GM21447 (cell line): ENCODE measurements at regions not wholly inside any gene's neighbourhood (a gene's known extent, or its start where the extent isn't known, plus 50 kb on each side); places are given as distances from the start of the nearest gene placed in this dataset.
A peak's percentile ranks its signal among the peaks of the same experiment; 100 is the strongest.
"Not testable (repeated sequence)": the region's sequence is repeated elsewhere in the genome, so short reads cannot be mapped to it uniquely, and the experiment has no call there.

Source experiments
- ATAC-seq: cut with Tn5 transposase; IDR thresholded peaks from one replicate; pipeline ENCODE4 v1.9.1; 2021; ENCODE audit not compliant: unreplicated experiment

GRCh38 chr5:108532129-108532445, 150.2 kb upstream of the FBXL17 start:
- ATAC-seq: not testable (repeated sequence)

GRCh38 chr5:108531367-108532128, 149.7 kb upstream of the FBXL17 start:
- no peak for ATAC-seq

DNA sequence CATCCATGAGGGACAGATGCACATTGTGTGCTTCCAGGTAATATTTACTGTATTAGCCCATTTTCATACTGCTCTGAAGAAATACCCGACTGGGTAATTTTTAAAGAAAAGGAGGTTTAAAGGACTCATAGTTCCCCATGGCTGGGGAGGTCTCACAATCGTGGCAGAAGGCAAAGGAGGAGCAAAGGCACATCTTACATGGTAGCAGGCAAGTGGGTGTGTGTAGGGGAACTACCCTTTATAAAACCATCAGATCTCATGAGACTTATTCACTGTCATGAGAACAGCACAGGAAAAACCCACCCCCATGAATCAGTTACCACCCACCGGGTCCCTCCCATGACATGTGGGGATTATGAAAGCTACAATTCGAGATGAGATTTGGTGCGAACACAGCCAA, 148.8 kb upstream of the FBXL17 start:
- no peak for ATAC-seq

GRCh38 chr5:108529381-108529780, 147.5 kb upstream of the FBXL17 start:
- ATAC-seq: no peak

DNA sequence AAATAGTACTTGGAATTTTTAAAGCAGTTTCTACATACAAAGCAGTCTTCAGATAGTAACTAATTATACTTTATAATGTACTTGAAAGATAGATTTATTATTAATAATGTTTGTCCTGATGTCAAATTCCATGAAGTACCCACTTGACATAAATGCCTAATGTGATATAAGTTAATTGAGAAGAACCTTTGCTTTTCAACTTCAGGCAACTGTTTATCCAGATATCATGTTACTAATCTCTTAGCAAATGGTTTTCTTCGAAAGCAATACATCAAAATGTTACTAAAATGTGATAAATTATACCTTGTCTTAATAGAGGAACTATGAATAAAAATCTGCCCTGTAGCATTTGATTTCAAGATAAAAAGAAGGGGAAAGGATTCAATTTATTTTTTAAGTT, 146.8 kb upstream of the FBXL17 start:
- ATAC-seq: no peak

GRCh38 chr5:108524564-108524963, 142.7 kb upstream of the FBXL17 start:
- no peak for ATAC-seq

- no peak for ATAC-seq
Observed at GRCh38 chr5:108523360-108523759, 141.5 kb upstream of the FBXL17 start.

GRCh38 chr5:108521841-108522506, 140.1 kb upstream of the FBXL17 start:
- ATAC-seq: peak; percentile 43

DNA sequence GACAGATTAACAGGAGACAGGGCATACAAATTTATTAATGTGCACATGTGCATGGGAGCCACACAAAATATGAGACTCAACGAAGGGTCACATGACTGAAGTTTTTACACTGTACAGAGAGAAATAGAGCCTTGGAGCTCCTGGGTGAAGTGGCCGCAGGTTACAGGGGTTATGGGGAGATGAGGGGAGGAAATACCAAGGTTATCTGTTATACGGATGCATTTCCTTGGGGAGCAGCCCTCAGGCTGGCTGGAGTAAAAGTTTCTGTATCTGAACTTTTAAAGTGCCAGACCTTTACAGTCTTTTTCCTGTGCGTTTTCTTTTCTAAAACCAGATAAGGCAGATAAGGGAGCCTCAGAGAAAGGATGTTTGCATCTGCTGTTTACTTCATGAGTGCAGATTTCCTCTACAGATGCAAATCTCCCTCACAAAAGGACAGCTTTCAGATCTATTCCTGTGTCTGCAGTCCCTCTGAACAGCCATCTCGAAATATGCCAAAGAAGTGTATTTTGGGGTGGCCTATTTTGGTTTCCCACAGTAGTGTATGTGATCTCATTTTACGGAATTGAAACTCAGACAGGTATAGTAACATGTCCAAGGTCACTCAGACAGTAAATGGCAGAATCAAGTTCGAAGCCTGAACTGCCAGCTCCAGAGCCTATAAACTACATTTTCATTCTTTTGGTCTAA, 139.3 kb upstream of the FBXL17 start:
- ATAC-seq: peak; percentile 92

GRCh38 chr5:108516785-108517184, 134.9 kb upstream of the FBXL17 start:
- no peak for ATAC-seq

- no peak for ATAC-seq
Observed at GRCh38 chr5:108515517-108516105, 133.7 kb upstream of the FBXL17 start.

DNA sequence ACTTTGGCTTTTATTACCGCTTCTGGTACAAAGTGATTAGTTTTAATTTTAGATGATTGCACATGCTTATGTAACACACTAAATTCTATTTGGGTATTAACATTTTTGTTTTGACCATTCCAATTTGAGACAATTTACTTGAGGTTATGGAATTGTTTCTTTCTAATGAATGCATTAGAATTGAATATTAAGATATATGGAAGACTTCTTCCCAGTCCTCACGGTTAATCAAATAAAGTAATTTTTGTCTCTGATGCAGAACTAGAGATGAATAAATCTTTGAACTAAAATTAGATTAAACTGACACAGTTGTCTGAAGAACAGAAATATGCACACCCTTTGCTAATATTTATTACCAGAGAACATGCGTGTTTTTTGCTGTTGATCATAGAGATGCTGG, 127.1 kb upstream of the FBXL17 start:
- no peak for ATAC-seq

DNA sequence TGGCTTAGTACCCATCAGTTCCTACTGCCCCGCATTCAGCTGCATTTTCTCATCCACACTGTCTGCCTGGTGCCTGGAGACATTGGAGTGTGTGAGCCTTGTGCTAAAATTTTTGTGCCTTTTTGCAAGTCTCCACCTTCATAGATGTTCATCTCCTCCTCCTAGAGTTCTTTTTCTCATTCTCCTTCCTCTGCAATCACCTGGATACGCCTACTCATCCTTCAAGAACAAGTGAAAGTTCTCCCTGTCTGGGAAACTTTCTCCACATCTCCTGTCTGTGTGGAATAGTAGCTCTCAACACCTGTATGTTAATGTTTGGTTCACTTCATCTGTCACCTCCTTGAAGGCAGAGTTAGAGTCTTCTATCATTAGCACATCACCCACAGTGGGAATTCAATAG, 125.7 kb upstream of the FBXL17 start:
- ATAC-seq: no peak

GRCh38 chr5:108505608-108506007, 123.7 kb upstream of the FBXL17 start:
- ATAC-seq: no peak

DNA sequence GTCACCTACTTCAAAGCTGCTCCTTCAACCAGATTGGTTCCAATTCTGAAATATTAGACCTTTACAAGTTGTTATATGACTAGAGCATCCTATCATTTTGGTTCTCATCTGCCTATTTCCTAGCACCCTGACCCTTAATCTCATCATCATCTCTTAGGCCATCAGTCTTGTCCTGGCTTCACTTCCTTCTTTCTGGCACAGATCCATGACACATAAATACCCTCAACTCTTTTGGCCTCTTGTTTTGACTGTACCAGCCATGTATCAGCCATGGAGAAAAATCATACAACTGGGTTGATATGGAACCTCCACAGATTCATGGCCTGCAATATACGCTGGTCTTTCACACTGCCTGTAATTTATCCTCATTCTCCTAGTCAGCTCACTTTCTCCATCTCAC, 123.1 kb upstream of the FBXL17 start:
- ATAC-seq: no peak

DNA sequence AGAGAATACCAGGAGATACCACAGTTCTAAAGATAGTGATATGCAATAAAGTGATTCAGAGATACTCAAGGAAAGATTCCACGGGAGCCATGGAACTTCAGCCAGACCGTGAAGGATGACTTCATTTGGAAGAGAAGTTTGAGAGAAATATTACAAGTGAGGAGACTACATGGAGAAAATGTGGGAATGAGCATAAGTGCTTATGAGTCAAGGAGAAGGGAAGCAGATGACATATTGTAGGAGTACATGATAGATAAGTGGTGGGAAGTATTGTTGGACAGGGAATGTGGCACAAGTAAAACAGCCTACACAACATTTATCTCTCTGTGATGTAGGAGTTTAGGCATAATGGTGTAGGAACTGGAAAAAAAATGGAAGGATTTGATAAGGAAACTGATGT, 122.1 kb upstream of the FBXL17 start:
- no peak for ATAC-seq

DNA sequence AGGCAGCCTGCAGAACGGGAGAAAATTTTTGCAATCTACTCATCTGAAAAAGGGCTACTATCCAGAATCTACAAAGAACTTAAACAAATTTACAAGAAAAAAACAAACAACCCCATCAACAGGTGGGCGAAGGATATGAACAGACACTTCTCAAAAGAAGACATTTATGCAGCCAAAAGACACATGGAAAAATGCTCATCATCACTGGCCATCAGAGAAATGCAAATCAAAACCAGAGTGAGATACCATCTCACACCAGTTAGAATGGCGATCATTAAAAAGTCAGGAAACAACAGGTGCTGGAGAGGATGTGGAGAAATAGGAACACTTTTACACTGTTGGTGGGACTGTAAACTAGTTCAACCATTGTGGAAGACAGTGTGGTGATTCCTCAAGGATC, 113.7 kb upstream of the FBXL17 start:
- not testable (repeated sequence) for ATAC-seq

GRCh38 chr5:108487951-108488350, 106.1 kb upstream of the FBXL17 start:
- no peak for ATAC-seq

GRCh38 chr5:108484035-108484434, 102.1 kb upstream of the FBXL17 start:
- ATAC-seq: no peak

DNA sequence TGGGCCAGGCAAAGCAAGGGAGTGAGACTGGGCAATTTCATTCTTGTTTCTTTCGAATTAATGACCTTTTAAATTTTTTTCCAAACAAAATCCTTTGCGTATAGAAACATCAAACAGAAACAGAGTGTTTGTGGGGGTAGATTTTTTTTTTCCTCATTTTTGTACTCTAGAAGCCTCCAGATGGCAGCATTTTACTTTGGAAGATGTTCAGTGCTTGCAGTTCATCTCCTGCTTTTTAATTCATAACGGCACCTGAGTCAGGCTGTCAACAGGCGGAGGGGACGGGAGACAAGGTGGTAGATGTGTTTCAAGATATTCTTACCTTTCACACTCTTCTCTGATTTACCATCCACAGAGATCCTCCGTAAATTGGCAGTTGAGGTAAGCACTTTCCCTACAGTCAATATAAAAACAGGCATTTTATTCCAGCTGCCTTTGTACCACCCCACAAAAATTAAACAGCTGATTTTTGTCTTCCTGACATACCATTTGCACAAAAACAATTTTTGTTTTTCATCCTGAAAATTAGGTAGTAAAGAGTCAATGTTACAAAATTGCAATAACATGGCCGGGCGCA, 99.5 kb upstream of the FBXL17 start:
- ATAC-seq: peak; percentile 66

- ATAC-seq: no peak
Observed at GRCh38 chr5:108472237-108472636, 90.3 kb upstream of the FBXL17 start.

- ATAC-seq: no peak
Observed at GRCh38 chr5:108467563-108467962, 85.7 kb upstream of the FBXL17 start.
